CD4-positive, alpha-beta memory T cell (primary cell): ENCODE measurements at regions not wholly inside any gene's neighbourhood (a gene's known extent, or its start where the extent isn't known, plus 50 kb on each side); places are given as distances from the start of the nearest gene placed in this dataset.
A peak's percentile ranks its signal among the peaks of the same experiment; 100 is the strongest.
"Not testable (repeated sequence)": the region's sequence is repeated elsewhere in the genome, so short reads cannot be mapped to it uniquely, and the experiment has no call there.

Source experiments
- CTCF ChIA-PET: fragments of 350-600 bp; sonication (Branson Sonifier 250); formaldehyde crosslinking; loops from one replicate; lab custom pipeline; 2021; ENCODE audit warnings: inconsistent platforms; ENCODE audit not compliant: partially characterized antibody; lab: Charles Lee
- POLR2A ChIA-PET: fragments of 350-600 bp; sonication (Branson Sonifier 250); formaldehyde crosslinking; loops from one replicate; lab custom pipeline; 2021; ENCODE audit not compliant: partially characterized antibody; lab: Charles Lee
- DNase-seq, 5 donors: peaks; one replicate each; pipeline versions ENCODE4 v3.0.0 to v3.0.0-alpha.2; 2020 to 2022; ENCODE audit warnings: mixed read lengths in 1 of 5
- H3K27ac ChIP-seq: one replicate; pipeline ENCODE4 v1.7.0; 2013; ENCODE audit warnings: low read depth, low read length
- H3K27me3 ChIP-seq: 2 replicates; pipeline ENCODE4 v1.7.0; 2013; ENCODE audit warnings: mild to moderate bottlenecking, low read length, moderate library complexity; ENCODE audit not compliant: insufficient read depth
- H3K36me3 ChIP-seq: 2 replicates; pipeline ENCODE4 v1.7.0; 2013; ENCODE audit warnings: mild to moderate bottlenecking, low read length, moderate library complexity; ENCODE audit not compliant: insufficient read depth
- H3K4me1 ChIP-seq: 2 replicates; pipeline ENCODE4 v1.7.0; 2013; ENCODE audit warnings: mild to moderate bottlenecking, low read length, moderate library complexity; ENCODE audit not compliant: insufficient read depth
- H3K4me3 ChIP-seq, 2 donors: one replicate each; pipeline ENCODE4 v1.7.0; 2013; ENCODE audit warnings: low read length in 2 of 2, mild to moderate bottlenecking in 1 of 2
- H3K9me3 ChIP-seq, 2 donors: one replicate each; pipeline ENCODE4 v1.7.0; 2013; ENCODE audit warnings: low read length in 2 of 2, control low read depth in 1 of 2; ENCODE audit not compliant: control insufficient read depth in 1 of 2
- H3K27ac Mint-ChIP-seq, 7 donors: one replicate each; pipeline ENCODE4 v1.8.0; 2020 to 2021; ENCODE audit warnings: mixed read lengths in 7 of 7, mild to moderate bottlenecking in 6 of 7, inconsistent platforms in 3 of 7, moderate library complexity in 3 of 7
- H3K27me3 Mint-ChIP-seq, 2 donors: one replicate each; pipeline ENCODE4 v1.8.0; 2020 to 2021; ENCODE audit warnings: mixed read lengths in 2 of 2
- H3K36me3 Mint-ChIP-seq, 2 donors: one replicate each; pipeline ENCODE4 v1.8.0; 2020 to 2021; ENCODE audit warnings: mixed read lengths in 2 of 2, inconsistent platforms in 1 of 2, mild to moderate bottlenecking in 1 of 2
- H3K4me1 Mint-ChIP-seq, 4 donors: one replicate each; pipeline ENCODE4 v1.8.0; 2020 to 2021; ENCODE audit warnings: mixed read lengths in 4 of 4, mild to moderate bottlenecking in 1 of 4
- H3K4me3 Mint-ChIP-seq, 8 donors: one replicate each; pipeline ENCODE4 v1.8.0; 2020 to 2021; ENCODE audit warnings: mixed read lengths in 8 of 8, mild to moderate bottlenecking in 7 of 8, moderate library complexity in 6 of 8, inconsistent platforms in 3 of 8
- H3K9me3 Mint-ChIP-seq, 8 donors: one replicate each; pipeline ENCODE4 v1.8.0; 2020 to 2021; ENCODE audit warnings: mixed read lengths in 8 of 8, mild to moderate bottlenecking in 5 of 8, inconsistent platforms in 3 of 8, moderate library complexity in 1 of 8
- intact Hi-C: fragments of 100-400 bp; cut with micrococcal nuclease; formaldehyde crosslinking; loops from one replicate; pipeline ENCODE4 v1.15.1; 2023

DNA sequence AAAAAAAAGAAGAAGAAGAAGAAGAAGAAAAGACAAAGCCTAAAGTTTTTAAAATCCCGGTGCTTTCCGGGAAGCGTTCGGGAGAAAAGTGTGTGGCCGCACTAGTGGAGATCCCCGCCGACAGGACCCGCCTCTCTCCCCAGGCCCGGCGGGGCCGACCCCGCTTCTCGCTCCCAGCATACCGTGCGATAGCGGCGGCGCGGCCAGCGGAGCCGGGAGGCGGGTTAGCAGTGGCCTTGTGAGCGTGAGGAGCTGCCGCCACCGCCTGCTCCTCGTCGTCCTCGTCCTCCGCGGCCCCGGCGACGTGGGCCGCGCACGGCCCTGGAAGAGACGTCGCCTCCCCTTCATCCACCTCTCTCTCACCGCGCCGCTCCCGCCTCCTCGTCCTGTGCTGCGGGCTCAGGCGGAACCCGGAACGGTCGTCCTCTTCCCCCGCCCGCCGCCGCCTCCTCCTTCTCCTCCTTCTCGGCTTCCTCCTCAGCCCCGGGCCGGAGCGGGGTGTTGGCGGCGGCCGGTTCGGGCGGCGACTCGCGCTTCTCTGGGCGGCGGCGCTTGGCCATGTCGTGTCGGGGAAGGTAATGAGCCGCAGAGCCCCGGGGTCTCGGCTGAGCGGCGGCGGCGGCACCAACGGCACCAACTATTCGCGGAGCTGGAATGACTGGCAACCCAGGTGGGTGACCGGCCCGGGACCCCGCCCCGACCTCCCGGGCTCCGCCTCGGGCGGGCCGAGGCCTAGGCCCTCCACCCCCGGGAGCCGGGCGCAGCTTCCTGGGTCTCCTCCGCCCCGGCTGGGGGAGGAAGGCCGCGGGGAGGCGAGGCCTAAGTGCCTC is 62.6 kb upstream of the CDR2 start:
- H3K27me3 Mint-ChIP-seq, intact Hi-C loops, H3K36me3 ChIP-seq, CTCF ChIA-PET, H3K9me3 Mint-ChIP-seq, H3K4me1 Mint-ChIP-seq, H3K4me1 ChIP-seq, H3K27me3 ChIP-seq, H3K36me3 Mint-ChIP-seq, H3K9me3 ChIP-seq: not testable (repeated sequence)
- H3K27ac Mint-ChIP-seq, result peak overlapping the region; percentile 81 to 96 (median 89)
- Histone ChIP-seq H3K27ac (peak overlapping the region; percentile 73), H3K4me3 (peak overlapping the region in 1 of 2 donors; percentile 60)
- peak; percentile 62 to 72 (median 67) for DNase-seq
- POLR2A ChIA-PET, result interaction anchor here (0.6 to 1.5 kb wide), 7 partner anchors 62 to 108 kb away, joined by 3 to 13 read pairs (median 3); no protein-coding TSS in a partner anchor
- H3K4me3 Mint-ChIP-seq, result peak overlapping the region; percentile 88 to 96 (median 93)

DNA sequence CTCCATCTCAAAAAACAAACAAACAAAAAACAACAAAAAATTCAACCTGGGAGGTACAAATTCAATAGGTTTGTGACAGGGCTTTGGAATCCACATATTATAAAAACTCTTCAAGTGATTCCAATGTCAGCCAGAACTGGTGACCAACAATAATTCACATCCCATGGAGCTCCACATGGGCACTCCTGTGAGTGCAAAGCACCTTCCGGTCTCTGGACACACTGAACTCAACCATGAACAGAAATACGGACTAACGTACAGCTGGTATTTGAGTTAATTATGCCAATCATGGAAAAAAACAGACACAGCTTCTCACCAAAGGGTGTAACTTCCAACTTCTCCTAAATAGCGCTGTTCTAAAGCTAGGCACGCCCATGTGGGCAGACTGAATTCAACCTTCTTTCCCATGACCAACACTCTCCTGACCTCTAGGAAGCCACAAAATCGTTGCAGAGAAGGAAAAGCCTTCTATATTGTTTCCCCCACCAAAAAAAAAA is 62.0 kb upstream of the CDR2 start:
- DNase-seq, H3K36me3 Mint-ChIP-seq, H3K27me3 Mint-ChIP-seq, intact Hi-C loops, H3K9me3 Mint-ChIP-seq, H3K36me3 ChIP-seq, H3K4me1 ChIP-seq, H3K27me3 ChIP-seq, CTCF ChIA-PET, H3K4me1 Mint-ChIP-seq, H3K9me3 ChIP-seq: not testable (repeated sequence)
- POLR2A ChIA-PET, result interaction anchor here (1.4 to 1.5 kb wide), 4 partner anchors 61 to 78 kb away, joined by 3 to 13 read pairs (median 7); no protein-coding TSS in a partner anchor
- peak overlapping the region; percentile 73 for H3K27ac ChIP-seq
- Mint-ChIP-seq H3K4me3 (peak overlapping the region; percentile 88 to 96 (median 93)), H3K27ac (peak overlapping the region; percentile 81 to 94 (median 89))
- peak overlapping the region in 1 of 2 donors; percentile 60 for H3K4me3 ChIP-seq

GRCh38 chr16:22431314-22431713 is 56.9 kb upstream of the CDR2 start:
- H3K27ac ChIP-seq, intact Hi-C loops, H3K9me3 ChIP-seq, POLR2A ChIA-PET, DNase-seq, H3K4me3 ChIP-seq, H3K27me3 Mint-ChIP-seq, H3K9me3 Mint-ChIP-seq, H3K27me3 ChIP-seq, CTCF ChIA-PET, H3K4me3 Mint-ChIP-seq, H3K4me1 ChIP-seq: not testable (repeated sequence)
- Mint-ChIP-seq H3K27ac (peak overlapping the region in 1 of 7 donors; percentile 7), H3K4me1 (peaks cover 0 to 11% (median 4%) of the 10 kb centered on the region in 4 donors), H3K36me3 (peaks cover 15 to 23% of the 10 kb centered on the region in 2 donors)
- H3K36me3 ChIP-seq, result peaks cover 15% of the 10 kb centered on the region

GRCh38 chr16:22428654-22429053 is 54.2 kb upstream of the CDR2 start:
- ChIA-PET POLR2A (no interaction called here), CTCF (no interaction called here)
- peaks cover 2 to 7% (median 4%) of the 10 kb centered on the region in 4 donors for H3K4me1 Mint-ChIP-seq
- H3K27me3 ChIP-seq, result no peaks in the 10 kb centered on the region
- peaks cover 35 to 42% of the 10 kb centered on the region in 2 donors for H3K36me3 Mint-ChIP-seq
- no peaks in the 10 kb centered on the region for H3K4me1 ChIP-seq
- no peak overlapping the region for H3K4me3 Mint-ChIP-seq
- no peaks in the 10 kb centered on the region for H3K9me3 ChIP-seq
- no peak overlapping the region for H3K4me3 ChIP-seq
- H3K27ac Mint-ChIP-seq, result no peak overlapping the region
- H3K36me3 ChIP-seq, result peaks cover 15% of the 10 kb centered on the region
- DNase-seq, result no peak
- no peaks in the 10 kb centered on the region for H3K27me3 Mint-ChIP-seq
- H3K27ac ChIP-seq, result no peak overlapping the region
- intact Hi-C loops, result no loop called here
- no peaks in the 10 kb centered on the region for H3K9me3 Mint-ChIP-seq

DNA sequence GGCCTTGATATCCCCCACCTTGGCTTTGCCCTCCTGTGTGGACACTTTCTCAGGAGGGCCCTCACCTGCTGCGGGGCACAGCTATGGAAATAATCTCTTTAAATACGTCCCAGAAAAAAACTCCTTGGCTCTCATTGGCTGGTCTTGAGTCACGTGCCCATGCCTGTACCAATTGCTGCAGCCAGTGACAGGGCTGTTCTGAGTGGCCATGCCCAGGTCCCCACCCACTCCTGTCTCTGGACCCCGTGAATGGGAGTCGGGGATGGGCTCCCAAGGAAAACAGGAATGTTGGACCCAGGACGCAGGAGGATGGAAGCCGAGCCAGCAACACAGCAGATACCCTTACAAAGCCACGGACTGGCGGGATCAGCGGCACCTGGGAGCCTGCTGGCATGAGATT is 53.1 kb upstream of the CDR2 start:
- no peak for DNase-seq
- Histone ChIP-seq H3K4me1 (no peaks in the 10 kb centered on the region), H3K36me3 (peaks cover 15% of the 10 kb centered on the region), H3K27me3 (no peaks in the 10 kb centered on the region), H3K4me3 (no peak overlapping the region), H3K27ac (no peak overlapping the region), H3K9me3 (no peaks in the 10 kb centered on the region)
- CTCF ChIA-PET, result no interaction called here
- no peaks in the 10 kb centered on the region for H3K9me3 Mint-ChIP-seq
- peaks cover 40 to 47% of the 10 kb centered on the region in 2 donors for H3K36me3 Mint-ChIP-seq
- no peak overlapping the region for H3K4me3 Mint-ChIP-seq
- intact Hi-C loops, result no loop called here
- peak overlapping the region in 1 of 7 donors; percentile 62 for H3K27ac Mint-ChIP-seq
- H3K27me3 Mint-ChIP-seq, result no peaks in the 10 kb centered on the region
- H3K4me1 Mint-ChIP-seq, result peaks cover 2 to 7% (median 4%) of the 10 kb centered on the region in 4 donors
- POLR2A ChIA-PET, result no interaction called here

DNA sequence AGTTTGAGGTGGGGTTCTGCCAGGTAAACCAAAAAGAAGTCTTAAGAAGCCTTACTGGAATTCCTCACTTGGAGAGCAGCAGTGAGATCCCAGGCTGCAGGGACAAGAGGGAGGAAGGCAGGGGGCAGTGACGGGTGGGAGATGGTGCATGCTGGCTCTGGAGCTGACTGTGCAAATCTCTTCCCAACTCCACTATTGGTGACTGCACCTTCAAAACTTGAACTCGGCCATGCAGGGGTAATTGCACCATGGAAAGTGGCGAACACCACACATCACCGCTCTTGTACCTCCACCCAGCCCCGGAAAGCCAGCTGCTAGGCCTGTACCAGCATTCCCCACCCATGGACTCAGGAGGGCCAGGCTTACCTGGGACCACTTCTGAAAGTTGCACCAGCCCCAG is 51.4 kb upstream of the CDR2 start:
- Mint-ChIP-seq H3K36me3 (peaks cover 48 to 50% of the 10 kb centered on the region in 2 donors), H3K4me1 (peaks cover 2 to 7% (median 4%) of the 10 kb centered on the region in 4 donors), H3K4me3 (no peak overlapping the region), H3K27me3 (no peaks in the 10 kb centered on the region), H3K9me3 (no peaks in the 10 kb centered on the region), H3K27ac (no peak overlapping the region)
- Histone ChIP-seq H3K9me3 (no peaks in the 10 kb centered on the region), H3K36me3 (peaks cover 18% of the 10 kb centered on the region), H3K27me3 (no peaks in the 10 kb centered on the region), H3K4me1 (no peaks in the 10 kb centered on the region), H3K27ac (no peak overlapping the region), H3K4me3 (no peak overlapping the region)
- intact Hi-C loops, result no loop called here
- no peak for DNase-seq
- ChIA-PET POLR2A (no interaction called here), CTCF (interaction anchor here (1.1 kb wide), 1 partner anchor 105 kb away, joined by 3 read pairs; no protein-coding TSS in a partner anchor)

DNA sequence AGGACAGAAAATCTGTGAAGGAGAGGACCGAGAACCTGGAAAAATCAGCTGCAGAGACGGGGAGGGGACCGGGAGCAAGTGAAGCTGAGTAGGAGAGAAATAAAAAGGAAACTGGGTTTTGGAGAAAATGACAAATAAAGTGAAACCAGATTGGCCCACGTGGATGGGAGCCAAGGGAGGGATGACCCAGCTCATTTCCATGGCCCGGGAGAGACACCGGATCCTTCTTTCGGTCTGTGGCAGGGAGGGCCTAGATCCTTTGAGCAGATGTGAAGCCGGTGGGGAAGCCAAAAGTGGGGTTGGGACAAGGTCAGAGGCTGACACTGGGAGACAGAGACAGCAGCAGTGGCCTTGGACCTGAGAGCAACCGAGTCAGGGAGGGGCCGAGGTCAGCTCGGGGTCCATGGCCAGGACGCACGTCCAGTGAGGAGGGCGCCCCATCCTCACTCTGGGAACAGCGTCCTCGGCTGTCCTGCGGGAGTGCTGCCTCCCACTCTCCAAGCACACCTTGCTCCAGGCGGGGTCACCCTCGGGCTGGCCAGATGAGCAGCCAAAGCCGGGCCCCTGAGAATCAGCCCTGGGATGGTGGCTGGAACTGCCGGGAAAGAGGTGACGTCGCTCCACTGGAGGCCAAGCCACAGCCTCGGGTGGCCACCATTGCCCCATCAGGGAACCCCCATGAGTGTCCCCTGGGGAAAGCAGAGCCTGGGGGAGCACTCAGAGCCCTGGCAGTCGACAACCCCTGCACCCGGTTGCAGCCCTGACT is 50.8 kb upstream of the CDR2 start:
- H3K27ac Mint-ChIP-seq, result peak overlapping the region in 3 of 7 donors; percentile 15 to 77 (median 42)
- intact Hi-C loops, result no loop called here

More for the DNA sequence above, 50.8 kb upstream of the CDR2 start:
- no peaks in the 10 kb centered on the region for H3K27me3 Mint-ChIP-seq
- Histone ChIP-seq H3K4me1 (no peaks in the 10 kb centered on the region), H3K4me3 (no peak overlapping the region), H3K27me3 (no peaks in the 10 kb centered on the region), H3K27ac (no peak overlapping the region), H3K36me3 (peaks cover 20% of the 10 kb centered on the region), H3K9me3 (no peaks in the 10 kb centered on the region)
- no peak for DNase-seq
- peaks cover 47 to 52% of the 10 kb centered on the region in 2 donors for H3K36me3 Mint-ChIP-seq
- peaks cover 0 to 3% (median 2%) of the 10 kb centered on the region in 4 donors for H3K4me1 Mint-ChIP-seq
- no peak overlapping the region for H3K4me3 Mint-ChIP-seq
- ChIA-PET POLR2A (interaction anchor here (1.3 kb wide), 1 partner anchor 67 kb away, joined by 3 read pairs; no protein-coding TSS in a partner anchor), CTCF (interaction anchor here (1.1 kb wide), 1 partner anchor 104 kb away, joined by 3 read pairs; no protein-coding TSS in a partner anchor)
- no peaks in the 10 kb centered on the region for H3K9me3 Mint-ChIP-seq
